NCI-H187 treated with DMSO at 0.1 percent for 48 hours (cell line): ENCODE measurements at regions not wholly inside any gene's neighbourhood (a gene's known extent, or its start where the extent isn't known, plus 50 kb on each side); places are given as distances from the start of the nearest gene placed in this dataset.

Source experiments
- DNase-seq: peaks from one replicate; lab custom pipeline; 2025; lab: John Stamatoyannopoulos, UW

DNA sequence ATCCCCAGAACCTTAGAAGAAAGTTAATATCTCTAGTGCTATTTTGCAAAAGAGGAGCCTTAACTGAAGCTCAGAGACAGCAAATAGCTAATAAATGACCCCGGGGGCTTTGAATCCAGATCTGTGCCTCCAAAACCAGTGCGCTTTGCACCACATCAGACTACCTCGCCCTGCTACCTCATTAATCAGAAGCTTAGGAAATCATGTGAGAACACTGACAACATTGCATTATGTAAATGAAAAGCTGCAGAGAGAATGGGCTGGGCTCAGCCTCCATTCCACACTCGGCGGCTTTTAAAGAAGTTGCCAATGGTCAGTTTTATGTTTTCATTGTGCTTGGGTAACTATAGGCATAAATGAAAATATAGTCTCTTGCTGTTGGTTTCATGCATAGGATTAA, 54.0 kb upstream of the STMND1 start:
- DNase-seq: no peak

DNA sequence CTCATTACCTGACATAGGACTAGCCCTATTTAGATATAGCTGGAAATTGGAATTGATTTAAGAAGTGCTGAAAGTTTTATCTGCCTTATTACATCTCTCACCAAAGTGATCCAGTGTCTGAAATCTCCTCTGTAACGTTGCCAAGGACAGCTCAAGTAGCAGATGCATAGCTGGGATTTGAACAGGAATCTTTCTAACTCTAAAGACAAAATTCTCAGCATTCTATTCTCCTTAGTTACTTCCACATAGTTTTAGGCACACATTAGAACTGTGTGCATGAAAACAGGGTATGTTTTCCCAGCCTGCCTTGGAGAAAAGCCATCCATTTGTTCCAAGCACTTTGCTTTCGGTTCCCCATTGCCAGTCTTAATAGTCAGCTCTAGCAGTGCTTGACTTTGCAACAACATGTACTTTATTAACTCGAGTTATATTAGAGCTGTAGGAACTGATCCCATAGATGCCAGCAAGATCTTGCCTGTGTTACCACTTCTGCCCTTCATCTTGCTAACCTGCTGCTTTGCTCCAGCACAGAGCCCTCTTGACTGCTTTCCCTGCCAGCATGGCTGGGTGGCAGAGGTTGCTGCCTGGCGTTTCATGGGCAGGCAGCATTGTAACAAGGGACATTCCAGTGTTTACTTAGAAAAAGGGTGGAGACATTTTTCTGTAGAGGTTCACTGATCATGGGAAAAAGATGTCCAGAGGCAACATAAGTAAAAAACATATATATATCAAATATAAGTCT, 56.1 kb upstream of the STMND1 start:
- DNase-seq: no peak

GRCh38 chr6:17043148-17043522, 58.7 kb upstream of the STMND1 start:
- DNase-seq: no peak

- DNase-seq: no peak
These were observed 59.3 kb upstream of the STMND1 start for GRCh38 chr6:17042422-17043147.

GRCh38 chr6:17039266-17039665, 62.6 kb upstream of the STMND1 start:
- DNase-seq: no peak

DNA sequence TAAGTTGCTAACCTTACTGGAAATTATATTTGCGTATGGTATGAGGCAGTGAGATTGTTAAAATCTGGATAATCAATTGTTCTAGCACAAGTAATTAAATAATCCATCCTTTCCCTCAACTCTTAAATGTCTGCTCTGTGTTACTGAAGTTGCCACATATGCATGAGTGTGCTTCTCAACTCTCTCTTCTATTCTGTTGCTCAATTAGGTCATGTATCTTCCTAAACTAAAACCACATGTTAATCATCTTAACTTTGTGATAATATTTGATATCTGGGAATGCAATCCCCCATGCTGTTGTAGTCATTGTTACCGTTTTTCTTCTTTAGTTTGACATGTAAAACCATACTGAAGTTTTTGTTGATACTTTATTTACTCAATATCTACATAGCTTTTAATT, 63.5 kb upstream of the STMND1 start:
- no peak for DNase-seq

DNA sequence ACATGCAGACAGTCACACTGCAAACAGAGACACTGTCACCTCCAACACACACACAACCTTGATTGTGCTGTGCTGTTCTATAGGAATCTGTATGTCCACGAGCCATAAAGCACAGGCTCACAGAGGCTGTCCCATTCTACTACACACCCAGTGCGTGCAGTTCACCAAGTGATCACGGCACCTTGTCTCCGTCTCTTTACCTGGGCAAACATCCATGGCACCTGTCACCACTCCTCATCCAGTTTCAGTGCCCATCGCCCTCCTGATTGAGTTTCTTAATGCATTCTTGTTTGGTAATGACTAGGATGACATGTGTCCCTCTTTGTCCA, 65.8 kb upstream of the STMND1 start:
- DNase-seq: no peak

- no peak for DNase-seq
These were observed 66.4 kb upstream of the STMND1 start for GRCh38 chr6:17035257-17036064.

DNA sequence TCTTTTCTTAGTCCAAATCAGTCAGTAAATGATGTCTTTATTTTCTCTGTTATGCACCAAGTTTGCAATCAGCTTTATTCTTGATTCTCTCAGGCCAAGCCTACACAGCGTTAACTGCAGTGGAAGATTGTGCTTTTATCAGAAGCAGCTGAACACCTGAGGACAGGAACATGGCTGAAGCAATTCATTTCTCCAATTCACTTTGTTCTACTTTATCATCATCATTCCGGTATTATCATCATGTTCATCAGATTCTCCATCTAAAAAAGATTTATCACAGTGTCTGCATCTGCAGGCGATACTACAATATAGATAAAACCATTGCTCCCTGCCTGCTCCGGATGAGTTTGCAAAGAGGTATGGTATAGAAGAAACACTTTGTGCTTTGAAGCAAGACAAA, 68.1 kb upstream of the STMND1 start:
- no peak for DNase-seq

- no peak for DNase-seq
These were observed 68.7 kb upstream of the STMND1 start for GRCh38 chr6:17032988-17033634.

DNA sequence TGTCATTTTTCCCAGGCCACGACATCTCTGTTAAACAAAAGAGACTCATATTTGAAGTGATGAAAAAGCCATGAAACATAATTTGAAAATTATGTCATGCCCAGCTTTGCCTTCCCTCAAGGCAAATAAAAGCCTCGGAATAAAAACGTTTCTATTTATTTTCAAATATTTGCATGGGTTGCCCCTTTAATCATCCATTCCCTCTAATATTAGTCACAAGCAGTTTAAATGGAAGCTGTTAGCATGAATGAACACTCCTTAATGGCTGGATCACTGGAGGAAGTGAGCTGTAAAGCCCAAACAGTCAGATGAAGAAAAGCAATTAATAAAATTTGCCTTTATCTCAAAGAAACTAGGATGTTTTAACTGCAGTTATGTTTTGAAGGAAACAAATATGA, 69.3 kb upstream of the STMND1 start:
- DNase-seq: no peak

- no peak for DNase-seq
These were observed 69.9 kb upstream of the STMND1 start for GRCh38 chr6:17031961-17032360.

DNA sequence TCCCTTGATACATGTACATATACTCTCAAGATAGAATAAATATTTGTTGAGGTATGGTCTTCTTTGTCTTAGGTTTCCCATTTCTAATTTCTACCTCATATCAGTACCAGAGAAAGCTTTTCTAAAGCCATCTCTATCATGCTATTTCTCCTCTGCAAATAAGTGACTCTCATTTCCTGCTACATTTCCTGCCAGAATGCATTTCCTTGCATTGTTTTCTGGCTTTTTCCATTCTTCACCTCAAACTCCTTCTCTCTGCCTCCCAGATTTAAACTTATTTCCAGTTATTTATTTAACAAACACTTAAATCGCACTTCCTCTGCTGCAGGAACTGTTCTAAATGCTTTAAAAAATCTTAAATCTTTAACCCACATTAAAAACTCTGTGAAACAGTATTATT, 74.4 kb upstream of the STMND1 start:
- no peak for DNase-seq

DNA sequence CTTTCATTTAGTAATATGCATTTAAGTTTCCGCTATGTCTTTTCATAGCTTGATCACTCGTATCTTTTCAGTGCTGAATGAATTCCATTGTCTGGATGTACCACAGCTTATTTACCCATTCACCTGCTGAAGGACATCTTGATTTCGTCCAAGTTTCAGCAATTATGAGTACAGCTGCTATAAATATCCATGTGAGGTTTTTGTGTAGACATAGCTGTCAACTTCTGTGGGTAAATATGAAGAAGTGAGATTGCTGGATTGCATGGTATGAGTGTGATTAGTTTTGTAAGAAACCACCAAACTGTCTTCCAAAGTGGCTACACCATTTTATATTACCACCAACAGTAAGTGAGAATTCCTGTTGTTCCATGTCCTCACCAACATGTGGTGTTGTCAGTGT, 79.2 kb upstream of the STMND1 start:
- DNase-seq: no peak

DNA sequence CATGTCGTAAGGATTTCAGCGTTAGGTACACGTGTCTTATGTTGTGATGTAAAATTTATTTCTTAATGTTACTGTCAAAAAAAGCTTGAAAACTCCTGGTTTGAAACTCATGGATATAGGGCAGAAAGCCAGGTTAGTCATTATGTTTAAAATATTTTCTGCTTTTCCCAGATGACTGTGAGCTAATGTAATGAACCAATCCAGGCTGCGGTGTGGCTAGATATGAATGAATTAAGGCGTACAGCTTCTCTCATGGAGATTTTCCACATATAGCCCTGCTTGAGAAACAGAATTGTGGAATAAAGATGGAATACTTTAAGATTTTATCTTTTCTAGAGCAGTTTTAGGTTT, 80.3 kb upstream of the STMND1 start:
- no peak for DNase-seq

- DNase-seq: no peak
These were observed 80.8 kb upstream of the STMND1 start for GRCh38 chr6:17020889-17021538.

- no peak for DNase-seq
These were observed 83.4 kb upstream of the STMND1 start for GRCh38 chr6:17018425-17018824.

DNA sequence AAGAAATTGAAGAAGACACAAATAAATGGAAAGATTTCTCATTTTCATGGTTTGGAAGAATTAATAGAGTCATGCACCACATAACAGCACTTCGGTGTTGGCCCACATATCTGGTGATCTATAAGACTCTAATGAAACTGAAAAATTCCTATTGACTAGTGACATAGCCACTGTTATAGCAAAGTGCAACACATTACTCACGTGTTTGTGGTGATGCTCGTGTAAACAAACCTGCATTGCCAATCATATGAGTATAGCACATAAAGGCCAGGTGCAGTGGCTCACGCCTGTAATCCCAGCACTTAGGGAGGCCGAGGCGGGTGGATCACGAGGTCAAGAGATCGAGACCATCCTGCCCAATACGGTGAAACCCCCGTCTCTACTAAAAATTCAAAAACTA, 84.4 kb upstream of the STMND1 start:
- no peak for DNase-seq

DNA sequence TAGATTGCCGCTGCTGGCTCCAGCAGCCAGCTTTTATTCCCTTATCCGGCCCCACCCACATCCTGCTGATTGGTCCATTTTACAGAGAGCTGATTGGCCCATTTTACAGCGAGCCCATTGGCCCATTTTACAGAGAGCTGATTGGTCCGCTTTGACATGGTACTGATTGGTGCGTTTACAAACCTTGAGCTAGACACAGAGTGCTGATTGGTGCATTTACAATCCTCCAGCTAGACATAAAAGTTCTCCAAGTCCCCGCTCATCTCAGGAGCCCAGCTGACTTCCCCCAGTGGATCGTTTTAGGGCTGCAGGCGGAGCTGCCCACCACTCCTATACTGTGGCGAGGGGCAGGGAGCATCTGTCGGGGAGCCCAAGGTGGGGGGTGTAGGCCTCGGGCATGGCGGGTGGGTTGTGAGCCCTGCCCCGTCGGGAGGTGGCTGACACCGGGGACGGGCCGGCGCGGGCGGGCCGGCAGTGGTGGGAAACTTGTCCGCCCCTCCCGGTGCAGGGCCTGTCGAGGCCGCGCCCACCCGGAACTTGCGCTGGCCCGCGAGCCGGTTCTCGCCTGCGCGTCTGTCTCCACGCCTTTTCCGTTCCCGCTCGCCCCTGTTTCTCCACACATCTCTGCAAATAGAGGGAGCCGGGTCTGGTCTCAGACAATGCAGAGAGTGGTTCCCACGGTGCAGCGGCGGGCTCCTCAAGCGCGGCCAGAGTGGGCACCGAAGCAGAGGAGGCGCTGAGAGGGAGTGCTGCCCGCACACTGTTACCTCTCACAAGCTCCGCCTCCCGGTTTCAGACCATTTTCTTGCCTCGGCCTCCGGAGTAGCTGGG, 86.1 kb upstream of the STMND1 start:
- DNase-seq: no peak

- no peak for DNase-seq
These were observed 86.7 kb upstream of the STMND1 start for GRCh38 chr6:17015144-17015543.

- DNase-seq: no peak
These were observed 88.1 kb upstream of the STMND1 start for GRCh38 chr6:17013701-17014100.
